WTC11 (cell line): ENCODE measurements at regions not wholly inside any gene's neighbourhood (a gene's known extent, or its start where the extent isn't known, plus 50 kb on each side); places are given as distances from the start of the nearest gene placed in this dataset.

Source experiments
- SP1 ChIP-seq: sonication (generic); formaldehyde crosslinking; conservative IDR thresholded peaks from 2 replicates; pipeline ENCODE4 v1.8.1; 2022; ENCODE audit warnings: missing genetic modification reagents
- TF ChIP-seq, protein P1 (sequence below): sonication (generic); formaldehyde crosslinking; conservative IDR thresholded peaks from 2 replicates; pipeline ENCODE4 v1.8.1; 2023; ENCODE audit warnings: mild to moderate bottlenecking, low read depth, missing genetic modification reagents, moderate library complexity
- TF ChIP-seq, protein P2 (sequence below): sonication (generic); formaldehyde crosslinking; IDR thresholded peaks from 2 replicates; pipeline ENCODE4 v1.8.1; 2022; ENCODE audit warnings: mild to moderate bottlenecking, missing genetic modification reagents, moderate library complexity, borderline replicate concordance
- TF ChIP-seq, protein P3 (sequence below): fragments of 200-600 bp; IDR thresholded peaks from 2 replicates; pipeline ENCODE4 v1.8.0; 2022; ENCODE audit warnings: antibody characterized with exemption
- TF ChIP-seq, protein P4 (sequence below): sonication (generic); formaldehyde crosslinking; IDR thresholded peaks from 2 replicates; pipeline ENCODE4 v1.8.1; 2023; ENCODE audit warnings: mild to moderate bottlenecking, missing genetic modification reagents, moderate library complexity

DNA sequence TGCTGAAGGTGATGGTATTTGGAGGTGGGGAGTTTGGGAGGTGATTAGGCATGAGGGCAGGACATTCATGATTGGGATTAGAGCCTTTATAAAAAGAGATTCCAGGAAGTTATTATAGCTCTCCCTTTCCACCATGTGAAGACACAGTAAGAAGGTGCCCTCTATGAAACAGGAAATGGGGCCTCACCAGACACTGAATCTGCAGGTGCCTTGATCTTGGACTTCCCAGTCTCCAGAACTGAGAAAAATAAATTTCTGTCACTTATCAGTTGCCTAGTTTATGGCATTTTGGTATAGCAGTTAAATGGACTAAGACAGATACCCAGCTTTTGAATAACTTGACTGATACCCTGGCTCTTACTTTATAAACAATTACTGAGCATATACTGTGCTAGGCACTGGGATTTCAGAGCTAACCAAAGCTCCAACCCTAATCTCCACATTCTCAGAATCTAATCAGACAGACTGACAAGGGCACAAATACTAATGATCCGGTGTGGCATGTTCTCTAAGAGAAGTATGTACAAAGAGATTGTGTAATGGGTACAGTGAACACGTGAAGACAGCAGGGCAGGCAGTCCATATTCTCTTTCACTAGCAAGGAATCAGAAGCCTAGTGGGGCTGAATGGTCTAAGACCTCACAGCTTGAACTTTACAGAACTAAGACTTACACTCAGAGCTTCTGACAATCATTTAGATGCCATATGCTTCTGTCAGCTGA is 343.1 kb downstream of the WDR72 start:
- TF ChIP-seq, protein P1, sequence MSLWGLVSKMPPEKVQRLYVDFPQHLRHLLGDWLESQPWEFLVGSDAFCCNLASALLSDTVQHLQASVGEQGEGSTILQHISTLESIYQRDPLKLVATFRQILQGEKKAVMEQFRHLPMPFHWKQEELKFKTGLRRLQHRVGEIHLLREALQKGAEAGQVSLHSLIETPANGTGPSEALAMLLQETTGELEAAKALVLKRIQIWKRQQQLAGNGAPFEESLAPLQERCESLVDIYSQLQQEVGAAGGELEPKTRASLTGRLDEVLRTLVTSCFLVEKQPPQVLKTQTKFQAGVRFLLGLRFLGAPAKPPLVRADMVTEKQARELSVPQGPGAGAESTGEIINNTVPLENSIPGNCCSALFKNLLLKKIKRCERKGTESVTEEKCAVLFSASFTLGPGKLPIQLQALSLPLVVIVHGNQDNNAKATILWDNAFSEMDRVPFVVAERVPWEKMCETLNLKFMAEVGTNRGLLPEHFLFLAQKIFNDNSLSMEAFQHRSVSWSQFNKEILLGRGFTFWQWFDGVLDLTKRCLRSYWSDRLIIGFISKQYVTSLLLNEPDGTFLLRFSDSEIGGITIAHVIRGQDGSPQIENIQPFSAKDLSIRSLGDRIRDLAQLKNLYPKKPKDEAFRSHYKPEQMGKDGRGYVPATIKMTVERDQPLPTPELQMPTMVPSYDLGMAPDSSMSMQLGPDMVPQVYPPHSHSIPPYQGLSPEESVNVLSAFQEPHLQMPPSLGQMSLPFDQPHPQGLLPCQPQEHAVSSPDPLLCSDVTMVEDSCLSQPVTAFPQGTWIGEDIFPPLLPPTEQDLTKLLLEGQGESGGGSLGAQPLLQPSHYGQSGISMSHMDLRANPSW (CRISPR knock-in tag) = no peak
- TF ChIP-seq, protein P2, sequence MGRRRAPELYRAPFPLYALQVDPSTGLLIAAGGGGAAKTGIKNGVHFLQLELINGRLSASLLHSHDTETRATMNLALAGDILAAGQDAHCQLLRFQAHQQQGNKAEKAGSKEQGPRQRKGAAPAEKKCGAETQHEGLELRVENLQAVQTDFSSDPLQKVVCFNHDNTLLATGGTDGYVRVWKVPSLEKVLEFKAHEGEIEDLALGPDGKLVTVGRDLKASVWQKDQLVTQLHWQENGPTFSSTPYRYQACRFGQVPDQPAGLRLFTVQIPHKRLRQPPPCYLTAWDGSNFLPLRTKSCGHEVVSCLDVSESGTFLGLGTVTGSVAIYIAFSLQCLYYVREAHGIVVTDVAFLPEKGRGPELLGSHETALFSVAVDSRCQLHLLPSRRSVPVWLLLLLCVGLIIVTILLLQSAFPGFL (CRISPR knock-in tag) = no peak
- TF ChIP-seq, protein P3, sequence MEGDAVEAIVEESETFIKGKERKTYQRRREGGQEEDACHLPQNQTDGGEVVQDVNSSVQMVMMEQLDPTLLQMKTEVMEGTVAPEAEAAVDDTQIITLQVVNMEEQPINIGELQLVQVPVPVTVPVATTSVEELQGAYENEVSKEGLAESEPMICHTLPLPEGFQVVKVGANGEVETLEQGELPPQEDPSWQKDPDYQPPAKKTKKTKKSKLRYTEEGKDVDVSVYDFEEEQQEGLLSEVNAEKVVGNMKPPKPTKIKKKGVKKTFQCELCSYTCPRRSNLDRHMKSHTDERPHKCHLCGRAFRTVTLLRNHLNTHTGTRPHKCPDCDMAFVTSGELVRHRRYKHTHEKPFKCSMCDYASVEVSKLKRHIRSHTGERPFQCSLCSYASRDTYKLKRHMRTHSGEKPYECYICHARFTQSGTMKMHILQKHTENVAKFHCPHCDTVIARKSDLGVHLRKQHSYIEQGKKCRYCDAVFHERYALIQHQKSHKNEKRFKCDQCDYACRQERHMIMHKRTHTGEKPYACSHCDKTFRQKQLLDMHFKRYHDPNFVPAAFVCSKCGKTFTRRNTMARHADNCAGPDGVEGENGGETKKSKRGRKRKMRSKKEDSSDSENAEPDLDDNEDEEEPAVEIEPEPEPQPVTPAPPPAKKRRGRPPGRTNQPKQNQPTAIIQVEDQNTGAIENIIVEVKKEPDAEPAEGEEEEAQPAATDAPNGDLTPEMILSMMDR = no peak
- no peak for TF ChIP-seq SP1
- TF ChIP-seq, protein P4, sequence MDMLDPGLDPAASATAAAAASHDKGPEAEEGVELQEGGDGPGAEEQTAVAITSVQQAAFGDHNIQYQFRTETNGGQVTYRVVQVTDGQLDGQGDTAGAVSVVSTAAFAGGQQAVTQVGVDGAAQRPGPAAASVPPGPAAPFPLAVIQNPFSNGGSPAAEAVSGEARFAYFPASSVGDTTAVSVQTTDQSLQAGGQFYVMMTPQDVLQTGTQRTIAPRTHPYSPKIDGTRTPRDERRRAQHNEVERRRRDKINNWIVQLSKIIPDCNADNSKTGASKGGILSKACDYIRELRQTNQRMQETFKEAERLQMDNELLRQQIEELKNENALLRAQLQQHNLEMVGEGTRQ (CRISPR knock-in tag) = no peak
